DOHH2 (cell line): ENCODE measurements at regions not wholly inside any gene's neighbourhood (a gene's known extent, or its start where the extent isn't known, plus 50 kb on each side); places are given as distances from the start of the nearest gene placed in this dataset.

Experiments
- CTCF ChIP-seq: fragments of 200-600 bp; sonication (generic); IDR thresholded peaks from one replicate; pipeline ENCODE4 v1.5.1; 2014; ENCODE audit warnings: antibody characterized with exemption, mild to moderate bottlenecking, low read depth, low read length; ENCODE audit not compliant: poor library complexity, severe bottlenecking
- EZH2phosphoT487 ChIP-seq: fragments of 200-600 bp; sonication (generic); IDR thresholded peaks from 2 replicates; pipeline ENCODE4 v1.6.1; 2017; ENCODE audit warnings: borderline replicate concordance, mild to moderate bottlenecking, antibody characterized with exemption, low read length, moderate library complexity, mixed read lengths

GRCh38 chr2:104321116-104321795 lies 532.7 kb upstream of the POU3F3 start:
- TF ChIP-seq CTCF: no peak
- no peak for TF ChIP-seq EZH2phosphoT487
